ENCODE measurements at regions not wholly inside any gene's neighbourhood (a gene's known extent, or its start where the extent isn't known, plus 50 kb on each side); places are given as distances from the start of the nearest gene placed in this dataset.
"Not testable (repeated sequence)": the region's sequence is repeated elsewhere in the genome, so short reads cannot be mapped to it uniquely, and the experiment has no call there.

DNA sequence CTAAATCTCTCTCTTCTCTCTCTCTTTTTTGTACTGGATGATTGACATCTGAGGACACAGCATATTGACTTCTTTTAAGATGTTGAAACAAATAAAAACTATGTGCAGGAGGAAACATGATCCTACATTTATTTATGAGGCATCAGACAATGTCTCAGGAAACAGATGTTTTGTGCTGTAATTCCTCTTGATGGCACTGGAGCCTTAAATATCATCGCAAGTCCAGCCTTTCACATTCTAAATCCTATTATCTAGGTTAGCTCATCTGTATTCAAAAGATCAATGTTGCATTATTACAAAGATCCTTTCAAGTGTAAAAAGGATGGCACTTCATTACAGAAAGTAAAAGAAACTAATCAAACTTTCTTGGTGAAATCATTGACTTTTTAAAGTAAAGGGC, 63.9 kb downstream of the MAT2B start:
- DNase-seq: no peak

DNA sequence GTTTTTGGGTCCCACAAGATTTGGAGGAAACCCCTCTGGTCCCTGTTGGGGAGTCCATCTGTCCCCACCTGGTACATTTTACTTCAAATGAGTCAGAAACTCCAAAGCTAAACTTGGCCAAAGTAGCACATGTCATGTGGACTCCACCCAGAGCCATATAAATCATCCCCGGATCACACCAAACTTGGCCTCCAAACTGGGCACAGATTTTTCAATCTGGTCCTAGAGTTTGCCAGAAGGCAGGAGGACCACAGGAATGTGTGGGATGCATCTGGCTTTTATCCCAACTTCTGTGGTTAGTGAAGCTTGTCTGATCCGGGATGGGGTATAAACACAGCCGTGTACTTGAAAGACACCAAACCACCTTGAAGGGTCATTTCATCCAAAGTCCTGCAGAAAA, 66.3 kb downstream of the MAT2B start:
- DNase-seq: no peak

DNA sequence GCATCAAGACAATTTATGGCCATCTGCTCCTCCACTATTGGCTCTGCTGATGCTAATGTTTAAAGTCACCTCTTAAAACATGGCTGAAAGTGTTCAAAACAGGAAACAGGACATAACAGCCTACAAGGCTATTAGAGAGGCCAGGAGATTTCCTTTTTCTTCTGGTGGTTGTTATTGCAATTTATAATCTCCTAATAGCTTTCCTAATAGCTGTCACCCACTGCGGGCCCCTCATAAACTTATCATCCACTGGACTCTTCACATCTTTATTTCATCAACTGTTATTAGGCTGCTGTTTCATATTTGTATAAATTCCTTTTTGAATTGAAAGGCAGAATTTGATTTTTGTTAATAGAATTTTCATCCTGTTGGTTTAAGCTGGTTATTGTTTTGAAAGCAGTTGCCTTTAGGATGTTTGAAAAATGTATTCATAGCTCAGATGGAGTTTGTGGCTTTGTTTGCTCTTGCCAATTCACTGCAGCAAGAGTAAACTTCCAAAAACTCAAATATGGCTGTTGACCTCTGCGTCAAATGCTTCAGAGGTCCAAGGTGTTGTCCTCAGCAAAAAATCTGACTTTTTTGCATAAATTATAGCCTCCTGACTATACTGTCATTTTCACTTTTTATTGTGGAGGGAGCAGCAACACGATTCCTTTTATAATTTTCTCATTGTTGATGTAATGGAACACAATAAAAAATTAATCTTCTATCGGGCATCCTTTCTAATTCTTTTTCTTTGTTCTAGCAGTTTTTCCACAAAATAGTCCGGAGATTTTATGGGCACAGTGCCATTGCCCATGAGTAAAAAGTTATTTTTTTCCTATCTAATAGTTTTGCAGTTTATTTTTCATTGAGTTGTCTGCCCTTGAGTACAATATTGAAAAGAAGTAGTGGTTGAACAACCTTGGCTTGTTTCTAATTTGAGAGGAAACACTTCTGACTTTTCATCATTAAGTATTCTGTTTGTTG, 69.3 kb downstream of the MAT2B start:
- DNase-seq: no peak

DNA sequence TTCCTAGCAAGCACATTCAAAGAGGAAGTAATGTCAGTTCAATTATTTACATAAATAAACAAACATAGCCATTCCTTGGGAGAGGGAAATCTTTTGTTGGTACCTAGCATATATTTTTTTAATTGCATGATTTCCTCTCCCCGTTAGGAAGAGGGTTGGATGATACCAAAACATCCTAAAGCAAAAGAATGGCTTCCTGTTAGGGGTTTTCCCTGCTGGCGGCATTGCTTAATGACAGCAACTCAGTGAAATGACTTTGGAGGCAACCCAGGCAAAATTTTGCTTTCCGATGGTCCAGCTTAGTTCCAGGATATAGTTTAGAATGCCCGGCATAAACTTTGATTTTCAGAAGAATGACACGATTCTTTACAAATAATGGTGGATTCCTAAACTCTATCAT, 73.2 kb downstream of the MAT2B start:
- no peak for DNase-seq

DNA sequence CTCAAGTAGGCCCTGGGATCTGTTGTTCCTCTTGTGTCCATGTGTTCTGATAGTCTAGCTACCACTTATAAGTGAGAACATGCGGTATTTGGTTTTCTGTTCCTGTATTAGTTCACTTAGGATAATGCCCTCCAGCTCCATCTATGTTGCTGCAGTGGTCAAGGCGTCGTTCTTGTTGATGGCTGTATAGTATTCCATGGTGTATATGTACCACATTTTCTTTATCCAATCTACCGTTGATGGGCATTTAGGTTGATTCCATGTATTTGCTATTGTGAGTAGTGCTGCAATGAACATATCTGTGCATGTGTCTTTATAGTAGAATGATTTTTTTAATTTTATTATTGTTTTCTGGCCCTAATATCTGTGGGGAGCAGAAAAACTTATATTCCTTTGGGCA, 74.3 kb downstream of the MAT2B start:
- no peak for DNase-seq

DNA sequence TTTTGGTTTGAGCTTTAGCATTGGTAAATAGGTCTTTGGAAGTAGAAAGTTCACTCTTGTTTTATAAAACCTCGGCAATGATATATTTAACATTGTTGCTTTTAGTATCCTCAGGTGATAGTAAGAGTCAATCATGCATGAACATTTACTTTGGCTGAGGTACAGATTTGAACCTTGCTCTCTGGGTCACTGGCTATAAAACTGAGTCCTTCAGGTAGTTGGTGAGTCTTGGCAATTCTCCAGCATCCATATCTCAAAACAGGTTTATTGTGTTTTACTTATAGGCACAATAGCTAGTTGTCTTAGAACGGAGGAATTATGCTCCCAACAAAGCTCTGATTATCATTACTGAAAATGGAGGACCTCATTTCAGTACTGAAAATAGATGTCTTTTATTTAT, 75.1 kb downstream of the MAT2B start:
- no peak for DNase-seq

DNA sequence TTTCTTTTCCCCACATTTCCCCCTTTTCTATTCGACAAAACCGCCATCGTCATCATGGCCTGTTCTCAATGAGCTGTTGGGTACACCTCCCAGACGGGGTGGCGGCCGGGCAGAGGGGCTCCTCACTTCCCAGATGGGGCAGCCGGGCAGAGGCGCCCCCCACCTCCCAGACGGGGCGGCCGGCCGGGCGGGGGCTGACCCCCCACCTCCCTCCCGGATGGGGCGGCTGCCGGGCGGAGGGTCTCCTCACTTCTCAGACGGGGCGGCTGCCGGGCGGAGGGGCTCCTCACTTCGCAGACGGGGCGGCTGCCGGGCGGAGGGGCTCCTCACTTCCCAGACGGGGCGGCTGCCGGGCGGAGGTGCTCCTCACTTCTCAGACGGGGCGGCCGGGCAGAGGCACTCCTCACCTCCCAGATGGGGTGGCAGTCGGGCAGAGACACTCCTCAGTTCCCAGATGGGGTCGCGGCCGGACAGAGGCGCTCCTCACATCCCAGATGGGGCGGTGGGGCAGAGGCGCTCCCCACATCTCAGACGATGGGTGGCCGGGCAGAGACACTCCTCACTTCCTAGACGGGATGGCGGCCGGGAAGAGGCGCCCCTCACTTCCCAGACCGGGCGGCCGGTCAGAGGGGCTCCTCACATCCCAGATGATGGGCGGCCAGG, 78.2 kb downstream of the MAT2B start:
- DNase-seq: not testable (repeated sequence)

DNA sequence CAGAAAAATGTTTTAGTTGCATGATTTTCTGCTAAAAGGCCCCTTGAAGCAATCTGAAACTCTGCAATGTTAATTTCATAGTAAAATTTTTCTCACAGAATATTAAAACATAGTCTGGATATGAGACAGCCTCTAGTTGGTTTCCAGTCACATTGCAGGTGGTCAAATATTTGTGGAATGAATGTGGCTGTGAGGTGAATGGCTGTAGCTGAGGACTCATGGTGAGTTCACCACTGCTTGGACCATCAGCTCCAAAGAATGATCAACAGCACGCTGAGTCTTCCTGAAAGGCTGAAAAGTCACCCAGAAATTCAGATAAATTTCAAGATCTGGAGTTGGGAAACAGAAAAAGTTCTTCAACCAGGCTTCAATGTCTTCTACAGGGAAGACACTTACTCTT, 79.8 kb downstream of the MAT2B start:
- DNase-seq: no peak

DNA sequence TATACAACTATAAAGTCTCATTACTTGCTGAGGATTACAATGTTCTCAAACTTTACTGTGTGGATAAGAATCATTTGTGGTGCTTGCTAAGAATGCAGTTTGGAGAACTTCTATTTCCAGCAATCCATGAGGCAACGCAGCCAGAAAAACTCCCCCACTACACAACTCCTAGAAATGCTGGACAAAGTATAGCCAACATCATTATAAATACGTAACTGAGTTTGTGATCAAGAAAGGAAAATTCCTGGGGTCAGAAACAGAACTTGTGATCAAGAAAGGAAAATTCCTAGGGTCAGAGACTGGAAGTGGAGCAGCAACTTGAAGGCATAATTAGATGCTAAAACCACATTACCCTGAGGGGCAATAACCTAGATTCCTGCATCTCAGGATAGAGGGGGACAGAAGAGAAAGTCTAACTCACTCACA, 81.1 kb downstream of the MAT2B start:
- no peak for DNase-seq

DNA sequence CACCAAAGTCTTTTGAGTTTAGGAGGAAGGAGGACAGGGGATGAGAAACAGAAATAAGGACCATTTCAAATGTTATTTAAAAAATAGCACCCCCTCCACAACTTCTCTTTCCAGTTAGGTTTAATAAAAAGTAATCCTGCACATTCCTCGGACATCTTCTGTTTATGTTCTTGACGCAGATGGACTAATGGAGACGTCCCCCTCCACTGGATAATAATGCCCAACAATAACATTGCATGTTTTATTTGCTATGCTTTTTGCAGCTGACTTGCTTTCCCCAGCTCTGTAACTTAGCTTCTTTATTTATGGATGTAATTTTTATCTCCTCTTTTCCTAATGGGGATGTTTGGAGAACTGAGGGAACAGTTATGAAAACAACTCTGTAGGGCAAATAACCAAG, 89.5 kb downstream of the MAT2B start:
- DNase-seq: no peak

DNA sequence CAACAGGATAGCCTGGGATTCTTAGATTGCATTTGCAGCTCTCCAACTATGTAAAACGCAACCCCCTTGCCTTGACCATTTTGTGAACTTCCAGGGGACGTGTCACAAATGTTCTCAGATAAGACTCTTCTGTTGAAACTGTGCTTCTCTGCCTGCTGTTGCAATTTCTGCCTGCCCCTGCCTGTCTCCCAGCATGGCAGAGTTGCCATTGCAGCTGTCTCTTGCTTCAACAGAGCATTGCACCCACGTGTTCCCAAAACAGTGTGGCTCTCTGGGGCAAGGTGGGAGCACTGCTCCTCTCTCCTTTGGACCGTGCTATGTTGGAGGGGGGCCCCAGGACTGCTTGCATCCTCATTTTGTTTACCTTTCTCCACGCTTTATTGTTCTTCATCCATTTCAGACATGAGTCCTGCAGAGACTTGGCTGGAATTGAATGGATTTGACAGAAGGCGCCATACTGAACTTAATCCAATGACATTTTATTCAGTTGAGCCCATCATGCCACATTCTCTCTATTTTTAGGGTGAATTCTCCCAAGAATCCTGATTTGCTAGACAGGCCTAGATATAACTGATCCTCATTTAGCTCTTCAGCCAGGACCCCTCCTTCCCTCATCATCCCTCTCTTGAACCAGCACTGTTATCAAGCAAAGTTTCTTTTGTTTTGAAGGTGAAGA, 90.7 kb downstream of the MAT2B start:
- no peak for DNase-seq

DNA sequence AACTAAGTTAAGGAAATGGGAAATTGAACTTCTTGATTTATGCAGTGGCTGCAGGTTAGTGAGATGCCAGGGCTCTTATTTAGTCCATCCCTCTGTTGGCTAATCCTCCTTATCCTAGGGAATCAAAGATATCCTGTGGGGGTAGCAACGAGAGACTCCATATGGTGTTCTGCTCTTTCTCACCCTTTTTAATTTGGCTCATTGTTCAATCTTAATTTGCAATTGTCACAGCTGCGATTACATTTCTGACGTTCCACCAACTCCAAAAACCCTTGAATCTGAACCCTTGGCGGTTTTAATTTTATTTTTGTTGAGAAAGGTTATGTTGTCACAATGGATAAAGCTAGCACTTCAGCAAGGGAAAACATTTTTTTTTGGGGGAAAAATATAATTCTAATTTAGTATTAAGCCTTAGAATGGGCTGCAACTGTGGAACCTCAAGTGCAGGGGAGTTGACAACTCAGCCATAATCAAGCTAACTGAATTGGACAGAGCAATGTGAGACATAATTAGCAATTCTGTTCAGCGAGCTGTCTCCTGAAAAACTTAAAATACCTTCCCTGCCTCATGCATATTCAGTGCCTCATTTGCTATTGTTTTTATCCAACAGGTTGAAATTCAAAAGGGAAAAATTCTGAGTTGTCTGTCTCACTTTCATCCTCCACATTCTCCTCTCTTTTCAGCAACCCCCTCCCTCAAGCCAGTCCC, 91.3 kb downstream of the MAT2B start:
- DNase-seq: no peak

DNA sequence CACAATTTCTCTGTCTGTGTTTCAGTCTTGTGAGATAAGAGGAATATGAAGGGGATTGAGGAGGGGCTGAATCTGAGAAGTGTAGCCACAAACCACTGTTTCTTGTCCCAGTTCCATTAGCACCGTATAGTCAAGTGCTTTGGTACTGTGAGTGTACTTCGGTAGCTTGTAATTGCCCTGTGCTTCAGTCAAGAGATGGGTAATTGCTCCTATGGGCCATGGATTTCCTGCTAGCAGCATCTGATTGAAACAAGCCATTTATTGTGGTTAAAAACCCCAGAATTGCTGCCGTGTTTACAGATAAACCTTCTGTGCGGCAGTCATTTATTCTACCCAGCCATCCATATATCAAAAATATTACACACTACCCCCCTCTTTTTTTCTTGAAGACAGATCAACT, 98.6 kb downstream of the MAT2B start:
- DNase-seq: no peak

DNA sequence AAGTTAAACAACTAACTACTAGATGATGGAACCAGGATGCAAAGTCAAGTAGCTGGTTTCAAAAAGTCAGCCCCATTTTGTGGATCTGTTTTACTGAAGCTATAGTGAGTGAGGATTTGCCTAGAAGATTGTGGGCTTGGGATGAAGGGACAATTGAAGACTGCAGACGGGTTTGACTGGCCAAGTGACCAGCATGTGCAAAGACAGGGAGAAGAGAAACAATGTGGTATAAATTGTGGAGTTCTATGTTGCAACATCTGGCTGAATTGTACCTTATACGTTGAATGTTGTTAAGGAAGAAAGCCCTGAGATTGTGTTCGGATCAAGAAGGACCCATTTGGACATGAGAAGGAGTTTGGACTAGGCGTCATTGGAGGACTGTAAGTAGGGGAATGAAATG, 101.8 kb downstream of the MAT2B start:
- no peak for DNase-seq

DNA sequence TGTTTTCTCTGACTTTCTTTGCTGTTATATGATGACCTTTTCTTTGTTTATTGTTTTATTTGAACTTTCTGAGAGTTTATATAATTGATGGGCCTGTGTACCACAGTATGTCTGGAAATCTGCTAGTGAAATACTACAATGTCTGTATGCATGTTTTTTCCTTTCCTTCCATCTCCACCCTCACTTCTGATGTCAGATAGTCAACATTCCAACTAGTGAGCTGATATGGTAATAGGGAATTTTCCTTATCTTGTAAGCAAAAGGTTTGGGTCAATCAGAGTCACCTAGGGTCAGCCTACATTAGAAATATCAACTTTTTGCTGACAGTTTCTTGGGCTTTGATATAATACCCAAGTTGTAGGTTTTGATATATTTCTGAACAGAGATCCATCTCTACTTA, 103.2 kb downstream of the MAT2B start:
- no peak for DNase-seq

DNA sequence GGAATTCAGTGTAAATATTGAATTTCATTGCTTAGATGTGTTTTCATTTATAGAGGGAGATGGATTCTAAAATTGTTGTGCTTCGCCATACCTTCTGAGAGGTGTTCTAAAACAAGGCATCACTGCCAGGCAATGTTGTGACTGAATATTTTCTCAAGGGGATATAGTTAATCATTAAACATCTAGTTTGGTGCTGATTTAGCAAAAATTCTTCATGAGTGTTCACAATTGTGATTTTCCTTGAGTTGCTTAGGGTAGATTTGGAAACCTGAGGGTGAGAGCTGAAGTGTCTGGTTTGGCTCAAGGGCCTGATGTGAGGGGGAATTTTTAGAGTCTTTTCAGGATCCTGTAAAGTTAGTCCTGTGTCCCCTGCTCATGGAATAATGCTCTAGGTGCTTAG, 104.5 kb downstream of the MAT2B start:
- DNase-seq: no peak

DNA sequence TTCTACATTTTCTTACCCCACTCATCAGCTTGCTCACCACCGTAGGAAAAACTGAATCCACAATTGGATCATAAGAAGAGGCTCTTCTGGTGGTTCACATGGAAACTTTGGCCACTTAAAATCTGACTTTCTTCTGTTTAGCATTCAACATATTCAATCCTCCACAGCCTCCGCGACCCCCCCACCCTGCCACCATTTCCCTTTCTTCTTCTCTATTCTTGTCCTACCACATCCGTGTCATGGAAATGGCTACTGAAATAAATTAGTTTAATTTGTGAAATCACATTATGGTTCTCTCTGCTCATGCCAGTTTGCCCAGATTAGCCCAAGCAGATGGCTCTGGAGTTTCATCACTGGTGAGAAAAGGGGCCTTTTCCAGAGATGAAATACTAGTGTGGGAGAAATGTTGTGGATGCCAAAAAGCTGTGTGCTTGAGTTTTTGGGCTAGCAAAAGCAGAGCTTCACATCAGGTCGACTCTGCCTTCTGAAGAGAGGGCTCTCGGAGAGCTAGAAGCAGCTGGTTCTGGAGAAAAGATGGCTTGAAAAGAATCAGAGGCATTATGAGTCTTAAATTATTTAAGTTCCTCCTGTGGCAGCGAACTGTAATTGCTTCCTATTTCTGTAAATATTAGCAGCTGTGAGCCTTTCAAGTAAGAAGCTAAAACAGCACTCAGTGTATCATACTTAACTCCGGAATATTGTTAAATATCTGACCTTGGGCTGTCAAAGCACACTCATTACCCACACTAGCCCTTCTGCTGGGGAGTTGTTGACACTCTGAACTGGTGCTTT, 107.1 kb downstream of the MAT2B start:
- DNase-seq: no peak

DNA sequence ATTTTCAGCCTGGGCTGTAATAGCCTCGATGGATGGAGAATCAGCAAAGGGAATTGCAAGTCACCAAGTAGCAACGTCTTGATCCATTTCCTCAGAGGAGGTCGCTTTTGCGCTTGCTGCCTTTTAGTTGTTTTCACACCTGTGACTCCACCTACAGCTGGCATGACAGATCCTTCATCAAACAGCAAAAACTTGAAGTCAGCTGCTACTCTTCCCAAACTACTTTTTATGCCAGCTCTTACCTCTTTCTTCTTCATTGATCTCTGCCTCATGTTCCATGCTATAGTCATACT, 107.7 kb downstream of the MAT2B start:
- no peak for DNase-seq

DNA sequence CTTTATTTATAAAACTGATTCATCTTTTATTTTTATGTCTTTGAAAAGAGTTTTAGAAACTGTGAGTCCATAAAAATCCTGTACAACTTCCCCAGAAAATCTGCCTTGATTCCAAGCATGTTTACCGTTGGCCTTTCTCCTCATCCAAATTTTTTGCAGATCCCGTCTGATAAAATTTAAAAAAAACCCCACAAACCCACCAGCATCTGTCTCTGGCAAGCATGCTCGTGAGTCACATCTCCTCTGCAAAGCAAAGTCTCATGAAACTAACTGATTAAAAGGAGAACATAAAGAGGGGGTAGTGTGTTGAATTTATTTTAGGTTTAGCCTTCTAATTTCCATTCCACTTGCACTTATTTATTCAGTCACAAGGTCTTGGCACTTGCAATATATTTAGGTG, 109.4 kb downstream of the MAT2B start:
- DNase-seq: no peak

DNA sequence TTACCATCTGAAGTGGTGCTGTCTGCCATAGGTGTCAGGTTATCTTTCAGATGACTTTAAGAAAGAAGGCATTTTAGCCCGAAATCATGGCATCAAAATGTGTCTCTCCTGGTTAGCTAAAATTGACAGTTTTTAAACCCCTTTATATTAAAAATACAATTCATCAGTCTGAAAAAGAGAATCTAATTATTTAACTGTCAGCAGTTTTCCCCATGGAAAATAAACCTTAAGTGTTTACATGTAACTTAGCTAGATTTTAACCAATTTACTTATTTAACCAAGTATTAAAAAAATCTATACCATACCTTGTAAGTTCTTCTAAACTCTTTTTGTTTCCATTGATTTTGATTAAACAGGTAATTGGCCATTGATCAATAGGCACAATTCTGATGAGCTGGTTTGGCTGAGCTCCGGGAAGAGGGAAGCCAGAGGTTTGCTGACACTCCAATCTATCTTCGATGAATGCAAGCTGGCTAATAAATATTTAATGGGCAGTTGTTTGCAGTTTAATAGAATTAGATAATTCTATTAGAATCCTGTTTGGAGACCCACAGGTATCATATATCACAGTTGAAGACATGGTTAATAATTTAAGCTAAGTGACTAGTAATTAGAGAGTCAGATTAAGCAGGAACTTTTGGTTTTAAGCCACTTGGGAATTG, 114.0 kb downstream of the MAT2B start:
- DNase-seq: no peak

DNA sequence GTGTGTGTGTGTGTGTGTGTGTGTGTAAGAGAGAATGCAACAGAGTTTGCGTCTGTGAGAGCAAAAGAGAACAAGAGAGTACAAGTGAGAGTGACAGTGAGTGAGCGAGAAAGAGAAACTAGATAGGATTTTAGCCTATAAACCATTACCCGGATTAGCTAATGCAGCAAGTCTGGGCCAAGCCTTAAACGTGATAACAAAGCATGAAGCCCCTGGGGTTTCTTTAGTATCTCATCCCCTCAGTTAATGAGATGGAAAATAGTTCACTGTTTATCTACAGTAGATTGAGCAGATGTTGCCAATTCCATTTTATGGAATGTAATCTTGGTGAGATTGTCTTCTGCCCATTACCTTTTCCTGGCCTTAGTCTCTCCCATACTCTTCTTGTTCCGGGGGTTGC, 114.5 kb downstream of the MAT2B start:
- no peak for DNase-seq

DNA sequence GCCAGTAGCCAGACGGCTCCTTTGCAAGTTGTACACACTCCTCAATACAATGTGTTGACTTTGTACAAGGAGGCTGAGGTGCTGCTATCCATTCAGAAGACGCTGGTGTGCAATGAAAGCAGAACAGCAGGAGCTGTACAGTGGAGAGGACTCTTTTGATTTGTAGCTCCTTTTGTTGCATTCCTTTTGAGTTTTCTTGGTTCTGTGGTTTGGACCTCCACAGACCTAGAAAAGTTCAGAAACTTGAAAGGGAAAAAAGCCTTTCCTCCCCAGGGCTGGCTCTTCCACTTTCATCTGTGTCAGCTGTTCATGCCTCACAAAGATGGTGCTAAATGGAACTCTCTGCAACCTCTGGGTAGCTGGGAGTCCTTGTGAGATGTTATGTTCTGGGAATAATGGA, 117.4 kb downstream of the MAT2B start:
- DNase-seq: no peak

All from SIG-M5 (cell line).